CD14-positive monocyte (primary cell): ENCODE measurements at regions not wholly inside any gene's neighbourhood (a gene's known extent, or its start where the extent isn't known, plus 50 kb on each side); places are given as distances from the start of the nearest gene placed in this dataset.
"Not testable (repeated sequence)": the region's sequence is repeated elsewhere in the genome, so short reads cannot be mapped to it uniquely, and the experiment has no call there.

Experiments
- DNase-seq, 3 donors: peaks; one replicate each; pipeline ENCODE4 v3.0.0-alpha.2; 2011 to 2022
- H2AFZ ChIP-seq: 2 replicates; pipeline ENCODE4 v1.6.0; 2012; ENCODE audit warnings: mild to moderate bottlenecking, low read depth, low read length, inconsistent platforms; ENCODE audit not compliant: insufficient read depth, poor library complexity, severe bottlenecking
- H3K27ac ChIP-seq, 2 donors: 1 replicate in 1 of 2; 2 replicates in 1 of 2; pipeline ENCODE4 v1.5.1; 2012 to 2013; ENCODE audit warnings: low read length in 2 of 2, control low read depth in 1 of 2, inconsistent platforms in 1 of 2, low read depth in 1 of 2, mild to moderate bottlenecking in 1 of 2
- H3K27me3 ChIP-seq, 2 donors: one replicate each; pipeline versions ENCODE4 v1.6.0 to v1.6.1; 2011 to 2013; ENCODE audit warnings: low read length in 2 of 2; ENCODE audit not compliant: control insufficient read depth in 2 of 2, insufficient read depth in 2 of 2
- H3K36me3 ChIP-seq, 2 donors: replicated peaks in 1 of 2; 1 replicate in 1 of 2; 2 replicates in 1 of 2; pipeline versions ENCODE4 v1.5.1 to v1.6.1; 2012 to 2013; ENCODE audit warnings: low read length in 2 of 2, control low read depth in 1 of 2, inconsistent platforms in 1 of 2, mild to moderate bottlenecking in 1 of 2; ENCODE audit not compliant: insufficient read depth in 2 of 2, control insufficient read depth in 1 of 2
- H3K4me1 ChIP-seq, 2 donors: 1 replicate in 1 of 2; 2 replicates in 1 of 2; pipeline versions ENCODE4 v1.5.1 to v1.6.1; 2012 to 2013; ENCODE audit warnings: low read length in 2 of 2, control low read depth in 1 of 2, inconsistent platforms in 1 of 2, mild to moderate bottlenecking in 1 of 2, moderate library complexity in 1 of 2; ENCODE audit not compliant: insufficient read depth in 2 of 2, control insufficient read depth in 1 of 2
- H3K4me2 ChIP-seq: replicated peaks from 2 replicates; pipeline ENCODE3; 2012; ENCODE audit warnings: low read length, moderate library complexity, mild to moderate bottlenecking; ENCODE audit not compliant: poor library complexity, severe bottlenecking; ENCODE audit errors: extremely low read depth
- H3K4me3 ChIP-seq, 3 experiments: fragments of 200-600 bp in 1 of 3; sonication (generic) in 1 of 3; replicated peaks in 1 of 3; 1 replicate in 2 of 3; 2 replicates in 1 of 3; pipeline ENCODE4 v1.5.1; 2011 to 2013; ENCODE audit warnings: low read length in 3 of 3, mild to moderate bottlenecking in 3 of 3, control low read depth in 2 of 3, low read depth in 2 of 3, inconsistent platforms in 1 of 3, moderate library complexity in 1 of 3
- H3K79me2 ChIP-seq: 2 replicates; pipeline ENCODE4 v1.6.0; 2012; ENCODE audit warnings: mild to moderate bottlenecking, control low read depth, inconsistent platforms, low read length, moderate library complexity; ENCODE audit not compliant: insufficient read depth
- H3K9ac ChIP-seq: 2 replicates; pipeline ENCODE4 v1.6.0; 2017; ENCODE audit warnings: low read length, mild to moderate bottlenecking; ENCODE audit not compliant: insufficient read depth, poor library complexity, severe bottlenecking
- H3K9me3 ChIP-seq, 2 donors: replicated peaks in 1 of 2; 1 replicate in 1 of 2; 2 replicates in 1 of 2; pipeline versions ENCODE4 v1.5.1 to v1.6.1; 2012 to 2013; ENCODE audit warnings: low read length in 2 of 2, control low read depth in 1 of 2; ENCODE audit not compliant: control insufficient read depth in 1 of 2, insufficient read depth in 1 of 2
- H4K20me1 ChIP-seq: 2 replicates; pipeline ENCODE4 v1.6.0; 2012; ENCODE audit warnings: mild to moderate bottlenecking, low read length, control low read depth, moderate library complexity; ENCODE audit not compliant: insufficient read depth
- H3K27ac Mint-ChIP-seq, 7 donors: one replicate each; pipeline ENCODE4 v1.8.0; 2020; ENCODE audit warnings: mild to moderate bottlenecking in 7 of 7, mixed read lengths in 7 of 7, moderate library complexity in 6 of 7, inconsistent platforms in 2 of 7
- H3K27me3 Mint-ChIP-seq, 3 donors: one replicate each; pipeline ENCODE4 v1.8.0; 2021 to 2022; ENCODE audit warnings: low read depth in 3 of 3, mild to moderate bottlenecking in 3 of 3, mixed read lengths in 3 of 3, moderate library complexity in 3 of 3, inconsistent platforms in 1 of 3
- H3K36me3 Mint-ChIP-seq, 2 donors: one replicate each; pipeline ENCODE4 v1.8.0; 2020; ENCODE audit warnings: mixed read lengths in 2 of 2, inconsistent platforms in 1 of 2, mild to moderate bottlenecking in 1 of 2
- H3K4me1 Mint-ChIP-seq: one replicate; pipeline ENCODE4 v1.8.0; 2020; ENCODE audit warnings: mild to moderate bottlenecking, mixed read lengths
- H3K4me3 Mint-ChIP-seq, 2 donors: one replicate each; pipeline ENCODE4 v1.8.0; 2020; ENCODE audit warnings: mild to moderate bottlenecking in 2 of 2, mixed read lengths in 2 of 2, moderate library complexity in 1 of 2
- H3K9me3 Mint-ChIP-seq, 7 donors: one replicate each; pipeline ENCODE4 v1.8.0; 2020 to 2022; ENCODE audit warnings: mixed read lengths in 7 of 7, mild to moderate bottlenecking in 6 of 7, moderate library complexity in 6 of 7, inconsistent platforms in 2 of 7
- WGBS: methylation state at CpG from one replicate; pipeline ENCODE4 v1.1.5; 2013; ENCODE audit warnings: missing lambda C conversion rate; ENCODE audit not compliant: insufficient coverage; 5-methylcytosine and 5-hydroxymethylcytosine counted together
- intact Hi-C, 2 donors: fragments of 100-400 bp; cut with micrococcal nuclease; formaldehyde crosslinking; loops; one replicate each; pipeline versions ENCODE4 v1.15.0 to v1.15.1; 2023
- TF ChIP-seq, protein P1 (sequence below): fragments of 200-600 bp; IDR thresholded peaks from one replicate; pipeline ENCODE4 v1.8.0; 2022; ENCODE audit warnings: antibody characterized with exemption, mild to moderate bottlenecking

DNA sequence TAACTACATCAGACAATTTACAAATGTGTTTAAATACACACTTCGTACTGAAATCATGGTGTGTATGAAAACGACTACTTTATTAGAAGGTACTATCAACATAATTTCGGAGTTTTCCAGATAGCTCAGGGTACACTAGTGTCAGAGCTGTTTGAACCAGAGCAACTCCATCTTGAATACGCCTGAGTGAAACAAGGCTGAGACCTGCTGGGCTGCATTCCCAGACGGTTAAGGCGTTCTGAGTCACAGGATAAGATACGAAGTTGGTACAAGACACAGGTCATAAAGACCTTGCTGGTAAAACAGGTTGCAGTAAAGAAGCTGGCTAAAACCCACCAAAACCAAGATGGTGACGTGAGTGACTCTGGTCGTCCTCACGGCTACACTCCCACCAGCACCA lies 167.6 kb downstream of the THBS2 start:
- no peaks in the 10 kb centered on the region for H4K20me1 ChIP-seq

DNA sequence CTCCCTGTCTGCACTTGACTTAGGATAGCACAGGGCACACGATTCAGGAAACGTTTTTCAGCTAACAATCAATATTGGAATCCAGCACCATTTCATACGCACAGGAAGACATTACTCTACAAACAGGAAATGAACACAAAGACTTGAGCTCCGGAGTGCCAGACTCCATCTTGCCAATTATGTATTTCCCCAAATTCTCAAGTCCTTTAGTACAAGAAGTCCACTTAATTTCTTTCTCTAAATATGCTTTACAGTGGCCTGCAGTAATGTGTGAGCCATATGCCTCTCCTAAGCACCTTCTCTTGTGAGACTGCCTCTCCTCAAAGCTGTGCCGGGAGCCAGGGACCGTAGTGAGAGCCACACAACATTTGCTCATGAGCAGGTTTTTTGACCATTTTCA lies 168.2 kb downstream of the THBS2 start:
- no peak overlapping the region for H3K27ac Mint-ChIP-seq
- intact Hi-C loops: no loop called here
- DNase-seq: no peak
- Histone ChIP-seq H3K9me3 (peaks cover 23 to 25% of the 10 kb centered on the region in 2 donors), H3K4me2 (no peak overlapping the region), H2AFZ (no peak overlapping the region), H3K4me1 (no peaks in the 10 kb centered on the region), H4K20me1 (no peaks in the 10 kb centered on the region), H3K36me3 (no peaks in the 10 kb centered on the region), H3K9ac (no peak overlapping the region), H3K27me3 (no peaks in the 10 kb centered on the region), H3K79me2 (no peaks in the 10 kb centered on the region), H3K27ac (no peak overlapping the region), H3K4me3 (no peak overlapping the region)
- peaks cover 13 to 31% (median 17%) of the 10 kb centered on the region in 7 donors for H3K9me3 Mint-ChIP-seq
- no peaks in the 10 kb centered on the region for H3K27me3 Mint-ChIP-seq
- H3K36me3 Mint-ChIP-seq: no peaks in the 10 kb centered on the region
- H3K4me1 Mint-ChIP-seq: no peaks in the 10 kb centered on the region
- no peak overlapping the region for H3K4me3 Mint-ChIP-seq
- TF ChIP-seq, protein P1, sequence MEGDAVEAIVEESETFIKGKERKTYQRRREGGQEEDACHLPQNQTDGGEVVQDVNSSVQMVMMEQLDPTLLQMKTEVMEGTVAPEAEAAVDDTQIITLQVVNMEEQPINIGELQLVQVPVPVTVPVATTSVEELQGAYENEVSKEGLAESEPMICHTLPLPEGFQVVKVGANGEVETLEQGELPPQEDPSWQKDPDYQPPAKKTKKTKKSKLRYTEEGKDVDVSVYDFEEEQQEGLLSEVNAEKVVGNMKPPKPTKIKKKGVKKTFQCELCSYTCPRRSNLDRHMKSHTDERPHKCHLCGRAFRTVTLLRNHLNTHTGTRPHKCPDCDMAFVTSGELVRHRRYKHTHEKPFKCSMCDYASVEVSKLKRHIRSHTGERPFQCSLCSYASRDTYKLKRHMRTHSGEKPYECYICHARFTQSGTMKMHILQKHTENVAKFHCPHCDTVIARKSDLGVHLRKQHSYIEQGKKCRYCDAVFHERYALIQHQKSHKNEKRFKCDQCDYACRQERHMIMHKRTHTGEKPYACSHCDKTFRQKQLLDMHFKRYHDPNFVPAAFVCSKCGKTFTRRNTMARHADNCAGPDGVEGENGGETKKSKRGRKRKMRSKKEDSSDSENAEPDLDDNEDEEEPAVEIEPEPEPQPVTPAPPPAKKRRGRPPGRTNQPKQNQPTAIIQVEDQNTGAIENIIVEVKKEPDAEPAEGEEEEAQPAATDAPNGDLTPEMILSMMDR: no peak
- 50% methylated on average over 5 of the region's 6 CpGs for WGBS

More for the DNA sequence above, 167.6 kb downstream of the THBS2 start:
- Histone ChIP-seq H3K4me1 (no peaks in the 10 kb centered on the region), H2AFZ (no peak overlapping the region), H3K9ac (no peak overlapping the region), H3K27me3 (no peaks in the 10 kb centered on the region), H3K36me3 (no peaks in the 10 kb centered on the region), H3K9me3 (peaks cover 29 to 31% of the 10 kb centered on the region in 2 donors), H3K4me3 (no peak overlapping the region), H3K79me2 (no peaks in the 10 kb centered on the region), H3K4me2 (no peak overlapping the region), H3K27ac (no peak overlapping the region)
- Mint-ChIP-seq H3K36me3 (no peaks in the 10 kb centered on the region), H3K9me3 (peaks cover 19 to 36% (median 22%) of the 10 kb centered on the region in 7 donors), H3K27ac (no peak overlapping the region), H3K4me1 (no peaks in the 10 kb centered on the region), H3K4me3 (no peak overlapping the region), H3K27me3 (no peaks in the 10 kb centered on the region)
- TF ChIP-seq, protein P1: no peak
- intact Hi-C loops: no loop called here
- no peak for DNase-seq
- WGBS: 88% methylated on average over 4 of the region's 10 CpGs

DNA sequence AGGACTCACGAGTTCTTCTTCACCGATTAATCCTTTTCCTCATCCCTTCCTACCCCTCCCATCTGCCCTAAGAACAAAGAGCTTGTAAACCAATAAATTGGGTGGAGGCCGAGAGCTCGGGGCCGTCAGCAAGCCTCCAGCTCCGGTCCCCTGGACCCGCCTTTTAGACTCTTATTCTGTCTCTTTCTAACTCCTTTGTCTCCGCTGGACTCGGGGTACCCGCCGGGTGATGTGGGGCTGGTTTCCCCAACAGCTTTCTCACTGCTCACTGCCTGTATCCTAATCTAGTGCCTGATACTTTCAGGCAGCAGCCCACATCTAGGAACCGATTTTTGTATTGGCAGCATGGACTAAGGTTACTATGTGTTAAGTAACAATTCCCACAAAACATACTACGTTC lies 169.1 kb downstream of the THBS2 start:
- WGBS: 91% methylated on average over 6 of the region's 13 CpGs
- not testable (repeated sequence) for DNase-seq, H3K4me1 Mint-ChIP-seq

More for the DNA sequence above, 169.1 kb downstream of the THBS2 start:
- peaks cover 6 to 24% (median 11%) of the 10 kb centered on the region in 7 donors for H3K9me3 Mint-ChIP-seq
- intact Hi-C loops, H3K4me3 ChIP-seq, H3K4me1 ChIP-seq, H3K36me3 ChIP-seq, H3K79me2 ChIP-seq, H3K27me3 Mint-ChIP-seq, H3K27ac Mint-ChIP-seq, H4K20me1 ChIP-seq, H3K9ac ChIP-seq, H3K27ac ChIP-seq, H3K4me2 ChIP-seq, H3K4me3 Mint-ChIP-seq, H3K36me3 Mint-ChIP-seq, H3K27me3 ChIP-seq, H2AFZ ChIP-seq: not testable (repeated sequence)
- peaks cover 22% of the 10 kb centered on the region in 2 donors for H3K9me3 ChIP-seq
